SK-N-SH treated with all-trans-retinoic acid at 6 μM for 48 hours (cell line): ENCODE measurements at regions not wholly inside any gene's neighbourhood (a gene's known extent, or its start where the extent isn't known, plus 50 kb on each side); places are given as distances from the start of the nearest gene placed in this dataset.

Source experiments
- ATAC-seq: fragments of 200-7000 bp; cut with Tn5 transposase; 3 replicates; pipeline ENCODE4 v1.9.1; 2020; ENCODE audit warnings: mild to moderate bottlenecking, moderate library complexity
- ARNTL ChIP-seq: fragments of 450-650 bp; formaldehyde crosslinking; IDR thresholded peaks from 2 replicates; pipeline ENCODE4 v1.5.0; 2020; ENCODE audit warnings: low read depth, mild to moderate bottlenecking, moderate library complexity, borderline replicate concordance
- BACH2 ChIP-seq: fragments of 250-450 bp; sonication (Bioruptor Pico); IDR thresholded peaks from 2 replicates; pipeline ENCODE4 v1.9.0; 2021; ENCODE audit warnings: mild to moderate bottlenecking, borderline replicate concordance
- CREB5 ChIP-seq: fragments of 250-450 bp; sonication (Bioruptor Pico); IDR thresholded peaks from 2 replicates; pipeline ENCODE4 v1.5.1; 2020; ENCODE audit warnings: low read depth, mild to moderate bottlenecking, moderate library complexity
- CSDC2 ChIP-seq: fragments of 250-450 bp; sonication (Bioruptor Pico); IDR thresholded peaks from 2 replicates; pipeline ENCODE4 v1.5.0; 2020; ENCODE audit warnings: mild to moderate bottlenecking, moderate library complexity
- CSRNP3 ChIP-seq: fragments of 250-450 bp; sonication (Bioruptor Pico); IDR thresholded peaks from 2 replicates; pipeline ENCODE4 v1.5.1; 2021; ENCODE audit warnings: mild to moderate bottlenecking, moderate library complexity
- GLIS3 ChIP-seq: fragments of 250-450 bp; sonication (Bioruptor Pico); IDR thresholded peaks from 2 replicates; pipeline ENCODE4 v1.5.0; 2020; ENCODE audit warnings: mild to moderate bottlenecking, moderate library complexity
- PATZ1 ChIP-seq: fragments of 250-450 bp; sonication (Bioruptor Pico); IDR thresholded peaks from 2 replicates; pipeline ENCODE4 v1.8.0; 2020; ENCODE audit warnings: mild to moderate bottlenecking, moderate library complexity, borderline replicate concordance
- PPARA ChIP-seq: fragments of 250-450 bp; sonication (Bioruptor Pico); IDR thresholded peaks from 2 replicates; pipeline ENCODE4 v1.5.0; 2020; ENCODE audit warnings: mild to moderate bottlenecking, borderline replicate concordance
- RARB ChIP-seq: fragments of 250-450 bp; sonication (Bioruptor Pico); IDR thresholded peaks from 2 replicates; pipeline ENCODE4 v1.8.0; 2021; ENCODE audit warnings: mild to moderate bottlenecking, moderate library complexity
- SNAI2 ChIP-seq: fragments of 250-450 bp; sonication (Bioruptor Pico); IDR thresholded peaks from 2 replicates; pipeline ENCODE4 v1.5.0; 2020; ENCODE audit warnings: mild to moderate bottlenecking, moderate library complexity
- TCF4 ChIP-seq: fragments of 250-450 bp; sonication (Bioruptor Pico); IDR thresholded peaks from 2 replicates; pipeline ENCODE4 v1.8.0; 2021; ENCODE audit warnings: mild to moderate bottlenecking, moderate library complexity, borderline replicate concordance
- TOX ChIP-seq: fragments of 250-450 bp; sonication (Bioruptor Pico); IDR thresholded peaks from 2 replicates; pipeline ENCODE4 v1.8.0; 2021; ENCODE audit warnings: mild to moderate bottlenecking, moderate library complexity, borderline replicate concordance
- TSHZ2 ChIP-seq: fragments of 250-450 bp; sonication (Bioruptor Pico); IDR thresholded peaks from 2 replicates; pipeline ENCODE4 v1.5.0; 2020; ENCODE audit warnings: mild to moderate bottlenecking, moderate library complexity
- ZFP3 ChIP-seq: fragments of 250-450 bp; sonication (Bioruptor Pico); IDR thresholded peaks from 2 replicates; pipeline ENCODE4 v1.5.0; 2020; ENCODE audit warnings: mild to moderate bottlenecking, moderate library complexity
- ZFP30 ChIP-seq: fragments of 450-650 bp; formaldehyde crosslinking; IDR thresholded peaks from 2 replicates; pipeline ENCODE4 v1.5.0; 2022; ENCODE audit warnings: mild to moderate bottlenecking, moderate library complexity
- ZNF565 ChIP-seq: fragments of 450-650 bp; formaldehyde crosslinking; conservative IDR thresholded peaks from 2 replicates; pipeline ENCODE4 v1.5.0; 2020; ENCODE audit warnings: low read depth, mild to moderate bottlenecking, moderate library complexity
- ZNF70 ChIP-seq: fragments of 450-650 bp; formaldehyde crosslinking; IDR thresholded peaks from 2 replicates; pipeline ENCODE4 v1.5.0; 2020; ENCODE audit warnings: mild to moderate bottlenecking, moderate library complexity

GRCh38 chr4:7118013-7118832, 50.4 kb upstream of the GRPEL1 start:
- TF ChIP-seq TOX (CRISPR knock-in tag) = no peak
- TF ChIP-seq ZFP3 (CRISPR knock-in tag) = no peak
- TF ChIP-seq CSDC2 (CRISPR knock-in tag) = no peak
- TF ChIP-seq ZNF70 (CRISPR knock-in tag) = no peak
- no peak for TF ChIP-seq BACH2
- no peak for TF ChIP-seq ZFP30 (CRISPR knock-in tag)
- no peak for TF ChIP-seq GLIS3
- TF ChIP-seq CSRNP3 = no peak
- TF ChIP-seq PATZ1 (CRISPR knock-in tag) = no peak
- TF ChIP-seq RARB = no peak
- no peak for TF ChIP-seq TSHZ2
- TF ChIP-seq SNAI2 (CRISPR knock-in tag) = no peak
- TF ChIP-seq CREB5 = no peak
- no peak for TF ChIP-seq ZNF565 (CRISPR knock-in tag)
- TF ChIP-seq PPARA (CRISPR knock-in tag) = no peak
- TF ChIP-seq ARNTL (CRISPR knock-in tag) = no peak
- TF ChIP-seq TCF4 (CRISPR knock-in tag) = no peak

More at GRCh38 chr4:7118013-7118832, 50.4 kb upstream of the GRPEL1 start:
- no peak for ATAC-seq
